HG03135 (cell line): ENCODE measurements at regions not wholly inside any gene's neighbourhood (a gene's known extent, or its start where the extent isn't known, plus 50 kb on each side); places are given as distances from the start of the nearest gene placed in this dataset.

Experiments
- ATAC-seq: cut with Tn5 transposase; IDR thresholded peaks from one replicate; pipeline ENCODE4 v1.9.1; 2021; ENCODE audit warnings: mild to moderate bottlenecking, moderate library complexity; ENCODE audit not compliant: unreplicated experiment

DNA sequence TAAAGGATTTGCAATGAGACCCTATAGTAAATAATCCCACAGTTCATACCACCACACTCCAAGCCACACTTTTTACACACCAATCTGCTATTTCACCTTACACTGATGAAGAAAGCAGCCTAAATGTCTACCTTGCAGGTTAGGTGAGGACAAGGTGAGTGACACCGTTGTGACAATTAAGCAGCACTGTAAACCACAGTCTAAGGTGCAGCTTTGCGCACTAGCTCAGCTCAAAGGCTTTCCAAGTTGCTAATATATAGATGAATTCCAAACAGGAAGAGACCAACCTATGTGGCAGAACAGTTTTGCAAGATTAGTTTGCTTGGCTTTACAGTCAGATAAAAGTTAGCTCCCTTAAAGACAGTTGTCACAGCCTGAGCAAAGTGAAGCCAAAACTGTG, 429.5 kb upstream of the MARCKS start:
- ATAC-seq: no peak

GRCh38 chr6:113428702-113429101, 428.4 kb upstream of the MARCKS start:
- ATAC-seq: no peak

GRCh38 chr6:113432521-113433334, 424.4 kb upstream of the MARCKS start:
- ATAC-seq: no peak

DNA sequence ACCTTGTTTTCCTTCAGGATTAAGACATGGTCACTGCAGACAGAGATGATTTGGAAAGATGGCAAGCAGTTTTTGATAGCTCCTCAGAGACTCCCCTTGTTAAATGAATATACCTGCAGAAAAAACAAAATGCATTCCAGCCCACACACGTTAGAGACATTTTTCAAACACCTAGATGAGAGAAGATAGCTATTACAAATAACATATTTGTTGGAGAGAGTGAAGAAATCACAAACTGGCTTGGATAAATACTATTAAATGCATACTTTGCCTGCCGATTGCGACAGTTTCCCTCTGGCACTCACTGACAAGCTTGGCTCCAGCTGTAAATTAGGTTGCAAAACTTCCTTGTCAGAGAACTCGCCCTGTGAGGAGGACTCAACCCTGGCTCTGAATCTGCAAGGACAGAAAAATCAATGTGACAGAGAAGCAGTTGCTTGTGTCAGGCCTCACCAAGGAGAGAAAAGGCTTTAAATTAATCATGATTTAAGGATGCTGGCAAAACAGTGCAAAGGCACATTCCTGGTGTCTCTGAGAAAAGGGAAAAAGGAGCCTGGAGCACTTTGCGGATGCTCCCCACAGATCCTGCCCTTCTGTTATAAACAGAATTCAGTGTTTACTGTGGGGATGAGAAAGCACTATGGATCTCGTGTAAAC, 423.7 kb upstream of the MARCKS start:
- no peak for ATAC-seq

GRCh38 chr6:113434641-113435040, 422.5 kb upstream of the MARCKS start:
- no peak for ATAC-seq

DNA sequence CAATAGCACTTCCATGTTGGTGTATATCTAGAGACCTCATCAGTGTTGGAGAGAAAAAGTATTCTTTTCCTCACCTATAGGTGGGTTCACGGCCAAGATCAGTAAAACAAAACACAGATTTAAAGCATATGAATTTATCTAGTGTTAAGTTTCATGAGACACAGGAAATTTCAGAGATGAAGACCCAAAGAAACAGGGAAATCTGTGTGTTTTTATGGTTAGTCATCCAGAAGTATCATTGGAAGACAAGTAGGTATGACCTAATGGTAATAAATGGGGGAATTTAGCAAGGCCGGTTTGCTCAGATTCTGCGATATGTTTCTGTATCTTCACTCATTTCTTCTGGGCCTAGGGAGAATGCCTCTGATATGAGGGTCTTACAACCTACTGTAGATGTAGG, 419.6 kb upstream of the MARCKS start:
- no peak for ATAC-seq

DNA sequence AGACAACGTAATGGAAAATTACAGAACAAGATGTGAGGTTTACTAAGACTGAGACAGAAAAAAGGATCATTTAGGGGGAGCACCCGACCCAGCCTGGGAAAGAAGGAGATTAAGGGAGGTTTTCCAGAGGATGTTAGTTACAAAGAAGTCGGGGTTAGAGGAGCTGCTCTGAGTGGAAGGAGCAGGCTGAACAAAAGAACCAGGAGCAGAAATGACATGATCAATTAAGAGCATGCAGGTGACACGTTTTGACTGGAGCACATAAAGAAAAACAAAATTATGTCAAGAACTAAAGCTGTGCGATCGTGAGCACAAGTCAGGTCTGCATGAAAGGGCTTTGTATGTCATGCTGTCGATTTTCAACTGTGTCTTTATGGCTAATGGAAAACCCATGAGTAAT, 417.3 kb upstream of the MARCKS start:
- ATAC-seq: no peak

- ATAC-seq: no peak
Observed at GRCh38 chr6:113442040-113442439, 415.1 kb upstream of the MARCKS start.

DNA sequence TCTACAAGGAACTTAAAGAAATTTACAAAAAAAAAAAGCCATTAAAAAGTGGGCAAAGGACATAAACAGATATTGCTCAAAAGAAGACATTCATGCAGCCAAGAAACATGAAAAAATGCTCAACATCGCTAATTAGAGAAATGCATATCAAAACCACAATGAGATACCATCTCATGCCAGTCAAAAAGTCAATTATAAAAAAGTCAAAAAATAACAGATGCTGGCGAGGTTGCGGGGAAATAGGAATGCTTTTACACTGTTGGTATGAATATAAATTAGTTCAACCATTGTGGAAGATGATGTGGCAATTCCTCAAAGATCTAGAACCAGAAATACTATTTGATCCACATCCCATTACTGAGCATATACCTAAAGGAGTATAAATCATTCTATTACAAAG, 411.9 kb upstream of the MARCKS start:
- ATAC-seq: no peak

DNA sequence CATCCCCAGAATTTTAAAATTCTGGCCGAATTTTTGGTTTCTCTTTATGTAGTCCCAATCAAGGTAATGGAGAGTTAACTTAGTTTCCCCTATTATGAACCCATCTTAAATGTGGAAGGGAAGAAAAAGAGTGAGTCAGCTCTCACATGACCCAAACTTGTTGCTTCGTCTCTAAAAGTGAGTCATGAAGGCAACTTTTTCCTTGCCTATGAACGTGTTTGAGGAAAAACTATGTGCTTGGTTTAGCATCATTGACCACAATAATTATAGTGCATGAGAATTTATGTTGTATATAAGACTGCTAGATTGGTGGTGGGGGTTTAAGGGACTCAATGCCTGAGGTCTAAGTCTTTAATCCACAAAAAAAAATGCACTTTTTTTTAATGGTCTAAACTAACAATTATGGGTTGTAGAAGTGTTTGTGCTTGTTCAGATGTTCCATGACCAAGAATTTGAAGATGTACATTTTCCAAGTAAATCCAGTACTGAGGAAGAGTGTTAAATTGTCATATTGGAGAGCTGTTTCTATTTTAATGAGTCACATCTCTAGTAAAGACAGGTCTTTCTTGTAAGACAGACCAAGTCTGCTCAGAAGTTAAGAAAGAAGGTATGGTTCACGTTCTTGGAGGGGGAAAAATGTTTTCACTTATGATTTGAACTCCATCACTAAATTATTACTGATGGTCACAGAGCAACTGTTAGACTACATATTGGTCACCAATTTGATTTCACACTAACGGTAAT, 409.9 kb upstream of the MARCKS start:
- ATAC-seq: no peak

DNA sequence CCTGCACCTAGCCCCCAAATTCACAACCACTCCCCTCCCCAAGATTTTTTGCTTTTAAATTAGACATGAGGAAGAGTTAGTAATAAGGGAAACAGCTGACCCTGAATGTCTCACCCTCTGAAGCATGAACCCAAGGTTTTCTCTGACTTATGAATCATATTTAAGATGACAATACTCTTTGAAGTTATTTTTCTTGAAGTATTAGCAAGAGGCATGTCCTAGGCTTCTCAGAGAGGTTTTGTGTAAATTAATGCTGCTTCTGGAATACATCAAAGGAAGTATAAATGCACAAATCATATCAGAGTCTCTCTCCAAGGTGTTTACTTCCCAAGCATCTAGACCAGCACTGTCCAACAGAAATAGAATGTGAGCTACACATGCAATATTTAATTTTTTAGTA, 408.1 kb upstream of the MARCKS start:
- no peak for ATAC-seq

- no peak for ATAC-seq
Observed at GRCh38 chr6:113450061-113450465, 407.1 kb upstream of the MARCKS start.

DNA sequence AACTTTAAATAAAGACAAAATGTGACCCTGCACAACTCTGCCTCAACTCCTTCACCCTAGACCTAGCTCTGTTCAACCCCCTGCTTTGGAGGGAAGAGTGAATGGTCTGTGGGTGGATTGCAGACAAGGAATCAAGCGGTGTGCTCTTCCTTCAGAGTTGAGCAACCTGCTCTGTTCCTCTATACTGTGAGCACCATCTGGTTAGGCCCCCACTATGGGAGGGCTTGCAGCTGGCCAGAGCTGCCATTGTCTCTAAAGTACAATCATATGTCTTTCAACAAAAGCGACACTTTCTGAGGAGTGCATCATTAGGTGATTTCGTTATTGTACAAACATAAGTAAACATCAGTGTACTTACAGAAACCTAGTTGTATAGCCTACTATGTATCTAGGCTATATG, 406.1 kb upstream of the MARCKS start:
- ATAC-seq: no peak

- no peak for ATAC-seq
Observed at GRCh38 chr6:113457198-113457597, 399.9 kb upstream of the MARCKS start.

GRCh38 chr6:113457751-113458150, 399.4 kb upstream of the MARCKS start:
- ATAC-seq: no peak

GRCh38 chr6:113458368-113459010, 398.7 kb upstream of the MARCKS start:
- ATAC-seq: no peak

- ATAC-seq: no peak
Observed at GRCh38 chr6:113461153-113461932, 395.8 kb upstream of the MARCKS start.

GRCh38 chr6:113464536-113464935, 392.6 kb upstream of the MARCKS start:
- no peak for ATAC-seq

DNA sequence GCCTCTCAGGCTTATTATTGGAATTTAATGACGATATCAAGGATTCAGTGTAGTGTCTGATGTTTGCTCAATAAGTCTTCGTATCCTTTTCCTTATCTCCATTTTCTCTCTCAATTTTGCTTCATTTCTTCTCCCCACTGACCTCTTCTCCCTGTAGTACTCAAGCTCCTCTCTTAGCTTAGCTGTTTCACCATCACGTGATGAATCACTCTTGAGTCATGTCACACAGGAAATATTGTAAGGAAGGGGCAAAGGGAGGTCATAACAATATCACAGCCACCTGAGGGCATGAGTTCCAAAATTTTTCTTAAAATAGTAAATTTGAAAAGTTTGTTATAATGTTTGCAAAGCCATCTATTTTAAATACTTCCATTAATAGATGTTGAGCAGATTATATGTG, 392.2 kb upstream of the MARCKS start:
- ATAC-seq: no peak

DNA sequence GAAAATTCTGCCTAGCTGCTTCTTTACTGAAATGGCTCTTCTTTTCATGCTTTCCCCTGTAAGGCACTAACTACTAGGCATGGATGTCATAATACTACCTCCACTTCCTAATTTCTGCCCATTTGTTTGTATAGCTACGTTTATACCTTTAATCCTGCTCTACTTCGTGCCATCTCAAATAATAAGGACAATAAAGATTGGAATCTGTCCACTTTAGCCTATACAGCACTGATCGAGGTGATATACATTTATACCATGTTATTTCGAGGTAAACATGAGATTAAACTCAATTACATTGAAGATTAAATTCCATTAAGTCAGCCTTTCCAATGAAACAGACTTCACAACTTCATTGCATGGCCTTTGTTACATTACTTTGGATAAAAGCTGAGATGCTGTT, 390.6 kb upstream of the MARCKS start:
- ATAC-seq: no peak

GRCh38 chr6:113475392-113475791, 381.8 kb upstream of the MARCKS start:
- ATAC-seq: no peak
